Muscle of leg (tissue), 3 donors: ENCODE measurements at regions not wholly inside any gene's neighbourhood (a gene's known extent, or its start where the extent isn't known, plus 50 kb on each side); places are given as distances from the start of the nearest gene placed in this dataset.

Experiments
- DNase-seq: peaks from one replicate; pipeline ENCODE4 v3.0.0; 2013
- H3K27ac ChIP-seq: one replicate; pipeline ENCODE4 v1.5.1; 2013; ENCODE audit warnings: mild to moderate bottlenecking, low read length, control low read depth
- H3K27me3 ChIP-seq: one replicate; pipeline ENCODE4 v1.6.1; 2013; ENCODE audit warnings: low read length; ENCODE audit not compliant: control insufficient read depth, insufficient read depth
- H3K36me3 ChIP-seq: one replicate; pipeline ENCODE4 v1.6.1; 2013; ENCODE audit warnings: low read length; ENCODE audit not compliant: control insufficient read depth, insufficient read depth
- H3K4me1 ChIP-seq: one replicate; pipeline ENCODE4 v1.6.1; 2013; ENCODE audit warnings: low read length; ENCODE audit not compliant: control insufficient read depth, insufficient read depth
- H3K4me3 ChIP-seq: one replicate; pipeline ENCODE4 v1.5.1; 2013; ENCODE audit warnings: low read length, control low read depth
- H3K9me3 ChIP-seq: replicated peaks from 2 replicates; pipeline ENCODE4 v1.6.1; 2013; ENCODE audit warnings: low read depth, low read length; ENCODE audit not compliant: control insufficient read depth
- WGBS: methylation state at CpG from one replicate; pipeline ENCODE4 v1.1.5; 2013; ENCODE audit warnings: missing lambda C conversion rate; ENCODE audit not compliant: insufficient coverage; 5-methylcytosine and 5-hydroxymethylcytosine counted together

DNA sequence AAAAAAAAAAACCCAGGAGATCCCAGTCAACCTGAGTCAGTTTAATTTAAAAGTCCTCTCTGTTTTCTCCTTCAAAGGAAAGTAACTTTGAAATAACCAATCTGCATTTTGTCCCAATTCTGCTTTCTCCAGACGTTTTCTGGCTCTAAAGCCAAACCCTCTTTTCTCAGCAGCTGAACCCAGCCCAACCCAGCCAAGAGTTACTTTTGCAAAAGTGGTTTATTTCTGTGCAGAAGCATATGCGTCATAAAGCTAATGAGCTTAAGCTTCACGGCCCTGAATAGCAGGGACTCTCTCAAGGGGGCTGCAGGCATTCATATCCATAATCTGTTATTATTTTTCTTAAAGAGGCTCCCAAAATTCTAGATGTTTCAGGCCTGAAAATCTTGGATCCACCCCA is 176.6 kb downstream of the GALC start:
- H3K27ac ChIP-seq = no peak overlapping the region
- H3K4me3 ChIP-seq = no peak overlapping the region
- WGBS = no CpG with 5 or more reads among the region's 3 CpGs
- no peaks in the 10 kb centered on the region for H3K4me1 ChIP-seq
- H3K27me3 ChIP-seq = no peaks in the 10 kb centered on the region
- DNase-seq = no peak
- H3K36me3 ChIP-seq = no peaks in the 10 kb centered on the region
- H3K9me3 ChIP-seq = peaks cover 2% of the 10 kb centered on the region

DNA sequence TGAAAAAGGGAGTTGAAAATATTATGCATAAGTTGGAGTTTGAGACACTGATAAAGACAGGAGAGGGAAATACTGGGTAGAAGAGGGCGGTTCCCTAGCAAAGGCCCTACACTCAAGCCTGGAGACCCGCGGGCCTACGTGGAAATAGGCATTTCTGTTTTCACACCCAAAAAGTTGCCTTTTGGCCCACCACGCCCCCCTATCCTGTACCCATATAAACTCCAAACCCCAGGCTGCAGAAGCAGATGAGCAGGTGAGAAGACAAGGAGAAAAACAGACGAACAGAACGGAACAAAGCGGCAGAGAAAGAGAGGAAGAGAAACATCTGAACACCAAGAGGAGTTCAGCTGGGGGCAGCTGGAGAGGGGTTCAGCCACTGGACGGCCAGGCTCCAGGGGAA is 177.9 kb downstream of the GALC start:
- Histone ChIP-seq H3K4me1 (no peaks in the 10 kb centered on the region), H3K4me3 (no peak overlapping the region)
- WGBS = 38% methylated on average over 4 of the region's 9 CpGs

DNA sequence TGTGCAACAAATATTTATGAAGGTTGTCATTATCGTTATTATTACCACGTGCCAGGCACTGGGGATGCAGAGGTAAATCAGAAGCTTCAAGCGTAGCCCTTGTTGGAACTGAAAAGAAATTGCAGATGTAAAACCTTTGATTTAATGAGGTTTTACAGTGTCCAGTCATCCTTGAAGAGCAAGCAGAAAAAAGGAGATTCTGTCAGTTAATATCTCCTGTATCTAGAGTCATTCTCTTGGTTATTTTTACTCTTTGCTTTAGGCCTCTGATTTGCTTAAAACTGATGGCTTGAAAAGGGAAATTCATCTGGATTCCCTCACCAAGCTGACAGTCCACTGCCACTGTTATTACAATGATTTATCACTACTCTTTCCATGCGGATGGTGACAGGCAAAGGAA is 179.3 kb downstream of the GALC start:
- Histone ChIP-seq H3K4me1 (no peaks in the 10 kb centered on the region), H3K9me3 (peaks cover 2% of the 10 kb centered on the region), H3K27me3 (no peaks in the 10 kb centered on the region), H3K36me3 (no peaks in the 10 kb centered on the region), H3K4me3 (no peak overlapping the region), H3K27ac (no peak overlapping the region)
- DNase-seq = no peak
- WGBS = 59% methylated on average over 4 of the region's 4 CpGs

More for the DNA sequence above, 177.9 kb downstream of the GALC start:
- H3K27ac ChIP-seq = no peak overlapping the region
- no peak for DNase-seq
- no peaks in the 10 kb centered on the region for H3K27me3 ChIP-seq
- no peaks in the 10 kb centered on the region for H3K36me3 ChIP-seq
- H3K9me3 ChIP-seq = peaks cover 2% of the 10 kb centered on the region

DNA sequence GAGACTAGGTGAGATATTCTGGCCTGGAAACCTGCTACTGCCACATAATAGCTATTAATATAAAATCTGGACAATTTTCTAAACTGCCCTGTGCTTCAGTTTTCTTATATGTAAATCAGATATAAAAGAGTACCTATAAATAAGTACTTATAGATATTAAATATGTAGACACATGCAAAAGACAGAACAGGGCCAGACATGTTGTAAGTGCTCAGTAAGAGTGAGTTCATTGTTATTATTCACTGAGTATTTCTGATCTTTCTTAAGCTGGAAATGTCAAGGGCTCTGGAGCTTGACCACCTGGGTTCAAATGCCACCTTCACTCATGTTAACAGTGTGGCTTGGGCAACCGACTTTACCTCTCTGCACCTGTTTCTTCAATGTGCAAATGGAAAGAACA is 179.8 kb downstream of the GALC start:
- H3K36me3 ChIP-seq = no peaks in the 10 kb centered on the region
- no peak overlapping the region for H3K27ac ChIP-seq
- no peak for DNase-seq
- no peak overlapping the region for H3K4me3 ChIP-seq
- WGBS = no CpG with 5 or more reads among the region's 1 CpG
- no peaks in the 10 kb centered on the region for H3K4me1 ChIP-seq
- no peaks in the 10 kb centered on the region for H3K27me3 ChIP-seq
- peaks cover under 1% of the 10 kb centered on the region for H3K9me3 ChIP-seq

DNA sequence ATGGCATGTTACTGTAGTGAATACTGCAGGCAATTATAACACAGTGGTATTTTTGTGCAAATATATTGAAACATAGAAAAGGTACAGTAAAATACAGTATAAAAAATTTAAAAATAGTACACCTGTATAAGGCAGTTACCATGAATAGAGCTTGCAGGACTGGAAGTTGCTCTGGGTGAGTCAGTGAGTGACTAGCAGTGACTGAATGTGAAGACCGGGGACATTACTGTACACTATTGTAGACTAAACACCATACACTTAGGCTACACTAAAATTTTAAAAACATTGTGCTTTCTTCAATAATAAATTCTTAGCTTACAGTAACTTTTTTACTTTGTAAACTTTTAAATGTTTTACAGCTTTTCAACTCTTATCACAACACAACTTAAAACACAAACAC is 181.7 kb downstream of the GALC start:
- H3K36me3 ChIP-seq = no peaks in the 10 kb centered on the region
- no peaks in the 10 kb centered on the region for H3K9me3 ChIP-seq
- H3K27me3 ChIP-seq = no peaks in the 10 kb centered on the region
- WGBS = no CpG with 5 or more reads among the region's 1 CpG
- DNase-seq = no peak
- H3K4me3 ChIP-seq = no peak overlapping the region
- no peak overlapping the region for H3K27ac ChIP-seq
- no peaks in the 10 kb centered on the region for H3K4me1 ChIP-seq

DNA sequence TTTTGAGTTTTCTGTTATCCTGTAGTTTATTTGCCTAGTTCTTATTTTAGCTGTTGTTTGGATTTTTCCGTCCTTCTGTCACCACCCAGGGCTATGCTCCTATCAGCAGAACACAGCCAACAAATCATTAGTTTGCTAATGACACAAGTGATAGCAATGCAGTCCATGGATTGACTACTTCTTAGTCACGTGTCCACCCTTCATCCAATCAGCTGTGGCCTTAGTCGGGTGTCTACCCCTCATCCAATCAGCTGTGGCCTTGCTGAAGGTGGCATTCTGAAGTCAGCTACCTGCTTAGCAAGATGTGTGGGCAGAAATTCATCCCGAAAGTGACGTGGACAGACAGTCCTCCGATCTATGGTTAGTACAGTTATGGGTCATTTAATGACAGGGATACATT is 182.3 kb downstream of the GALC start:
- Histone ChIP-seq H3K4me3 (no peak overlapping the region), H3K4me1 (no peaks in the 10 kb centered on the region), H3K27me3 (no peaks in the 10 kb centered on the region), H3K27ac (no peak overlapping the region), H3K9me3 (no peaks in the 10 kb centered on the region), H3K36me3 (no peaks in the 10 kb centered on the region)
- no peak for DNase-seq
- 90% methylated on average over 4 of the region's 6 CpGs for WGBS

DNA sequence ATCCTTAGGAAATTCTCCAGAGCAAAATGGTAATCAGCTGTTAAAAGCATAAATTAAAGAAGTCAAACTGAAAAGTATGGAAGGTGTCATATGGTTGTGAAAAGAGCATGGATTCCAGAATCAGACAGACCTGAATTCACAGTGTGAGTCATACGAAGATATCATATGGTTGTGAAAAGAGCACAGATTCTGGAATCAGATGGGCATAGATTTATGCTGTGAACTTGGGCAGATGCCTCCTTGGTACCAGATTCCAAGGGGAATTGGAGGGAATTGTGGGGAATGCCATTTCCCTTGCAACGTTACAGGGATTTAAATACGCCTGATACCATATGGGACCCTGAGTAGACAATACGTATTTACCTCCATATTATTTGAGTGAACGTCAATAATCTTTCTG is 183.7 kb downstream of the GALC start:
- H3K4me3 ChIP-seq = no peak overlapping the region
- DNase-seq = no peak
- 86% methylated on average over 1 of the region's 5 CpGs for WGBS
- H3K36me3 ChIP-seq = no peaks in the 10 kb centered on the region
- no peak overlapping the region for H3K27ac ChIP-seq
- no peaks in the 10 kb centered on the region for H3K9me3 ChIP-seq
- H3K27me3 ChIP-seq = peaks cover 2% of the 10 kb centered on the region
- no peaks in the 10 kb centered on the region for H3K4me1 ChIP-seq

DNA sequence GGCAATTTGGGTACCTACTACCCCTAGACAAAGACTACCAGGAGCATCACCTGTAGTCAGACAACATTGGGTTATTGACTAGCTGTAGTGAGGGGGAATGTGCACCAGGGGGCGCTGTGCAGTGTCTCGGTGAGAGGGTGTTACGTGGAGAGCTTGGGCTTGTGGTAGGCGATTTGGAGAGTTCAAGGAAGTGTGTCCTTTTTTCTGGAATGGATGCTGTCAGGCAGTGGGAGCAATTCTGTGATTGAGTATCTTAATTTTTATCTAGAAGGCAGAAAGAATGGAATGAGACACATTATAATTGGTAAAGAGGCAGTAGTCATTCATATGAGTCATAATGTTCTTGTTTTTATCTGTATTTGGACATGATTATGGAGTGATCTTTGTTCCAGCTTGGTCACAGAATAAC is 187.7 kb downstream of the GALC start:
- Histone ChIP-seq H3K4me1 (no peaks in the 10 kb centered on the region), H3K36me3 (no peaks in the 10 kb centered on the region), H3K4me3 (no peak overlapping the region), H3K27me3 (peaks cover 2% of the 10 kb centered on the region), H3K27ac (no peak overlapping the region), H3K9me3 (no peaks in the 10 kb centered on the region)
- no peak for DNase-seq
- 23% methylated on average over 4 of the region's 4 CpGs for whole genome bisulfite sequencing

DNA sequence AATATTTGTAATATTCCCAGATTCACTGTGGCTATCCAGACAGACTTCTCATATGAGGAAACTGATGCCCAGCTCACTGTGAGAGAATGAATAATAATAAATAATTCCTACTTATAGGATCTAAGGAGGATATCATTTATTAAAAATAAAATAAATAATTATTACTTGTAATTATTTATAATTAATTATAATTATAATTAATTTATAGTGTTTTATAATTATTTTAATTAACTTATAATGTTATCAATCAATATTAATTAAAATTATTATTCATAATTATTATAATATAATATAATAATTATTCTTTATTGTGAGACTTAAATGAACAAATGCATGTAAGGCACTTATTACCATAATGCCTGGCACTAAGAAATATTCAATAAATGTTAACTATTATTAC is 192.8 kb downstream of the GALC start:
- Histone ChIP-seq H3K27ac (no peak overlapping the region), H3K4me3 (no peak overlapping the region), H3K9me3 (no peaks in the 10 kb centered on the region), H3K4me1 (no peaks in the 10 kb centered on the region), H3K36me3 (no peaks in the 10 kb centered on the region), H3K27me3 (peaks cover 2% of the 10 kb centered on the region)
- no peak for DNase-seq

DNA sequence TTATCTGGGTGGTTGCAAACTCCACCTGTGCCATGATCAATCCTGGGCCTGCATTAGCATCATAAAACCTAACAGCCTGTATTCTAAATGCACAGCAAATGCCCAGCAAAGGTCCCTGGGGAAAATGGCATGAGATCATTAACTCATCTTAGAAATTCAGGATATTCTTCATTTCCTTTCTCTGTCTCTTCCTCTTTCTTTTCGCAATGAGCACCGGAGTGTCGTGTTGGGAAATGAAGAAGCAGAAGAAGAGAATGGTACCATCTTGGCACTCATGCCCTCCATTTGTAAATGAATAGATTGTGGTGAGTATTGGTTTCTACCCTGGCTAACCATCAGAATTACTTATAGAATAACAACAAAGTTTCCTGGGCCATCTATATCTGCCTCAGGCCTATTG is 193.6 kb downstream of the GALC start:
- no CpG with 5 or more reads among the region's 3 CpGs for WGBS
- H3K27me3 ChIP-seq = no peaks in the 10 kb centered on the region
- no peaks in the 10 kb centered on the region for H3K4me1 ChIP-seq
- no peak overlapping the region for H3K4me3 ChIP-seq
- H3K9me3 ChIP-seq = no peaks in the 10 kb centered on the region
- no peaks in the 10 kb centered on the region for H3K36me3 ChIP-seq
- H3K27ac ChIP-seq = no peak overlapping the region
- no peak for DNase-seq

DNA sequence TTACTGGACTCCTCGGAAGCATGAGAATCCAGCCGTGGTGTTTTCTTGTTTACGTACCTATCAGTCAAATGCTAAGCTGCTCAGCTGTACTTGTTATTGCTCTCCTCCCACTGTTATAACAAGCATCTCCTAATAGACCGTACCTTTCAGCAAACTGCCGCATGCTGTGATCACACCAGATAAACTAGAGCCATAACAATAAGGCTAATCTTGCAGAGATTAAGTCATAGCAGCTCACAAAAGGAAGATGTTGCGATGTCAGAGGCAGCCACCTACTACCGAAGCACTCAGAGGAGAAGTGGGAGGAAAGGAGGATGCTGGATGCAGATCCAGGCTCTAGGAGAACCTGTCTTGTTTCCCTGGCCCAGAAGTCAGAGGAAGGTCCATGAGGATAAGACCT is 196.0 kb downstream of the GALC start:
- H3K27ac ChIP-seq = no peak overlapping the region
- WGBS = 80% methylated on average over 6 of the region's 7 CpGs
- no peak overlapping the region for H3K4me3 ChIP-seq
- no peaks in the 10 kb centered on the region for H3K9me3 ChIP-seq
- DNase-seq = no peak
- no peaks in the 10 kb centered on the region for H3K4me1 ChIP-seq
- H3K36me3 ChIP-seq = no peaks in the 10 kb centered on the region
- H3K27me3 ChIP-seq = no peaks in the 10 kb centered on the region
